Keratinocyte (primary cell): ENCODE measurements at regions not wholly inside any gene's neighbourhood (a gene's known extent, or its start where the extent isn't known, plus 50 kb on each side); places are given as distances from the start of the nearest gene placed in this dataset.

ENCODE experiments used
- DNase-seq: peaks from one replicate; pipeline ENCODE4 v3.0.0-alpha.2; 2011; ENCODE audit warnings: low read depth, missing footprints, low spot score
- FAIRE-seq: peaks from 2 replicates; lab custom pipeline; 2011; peaks lifted over from hg19 to GRCh38; lab: Jason Lieb, UNC
- H2AFZ ChIP-seq: 2 replicates; pipeline ENCODE4 v1.6.0; 2012; ENCODE audit warnings: low read length, control low read depth, inconsistent platforms; ENCODE audit not compliant: control insufficient read depth
- H3K27ac ChIP-seq: 2 replicates; pipeline ENCODE4 v1.5.1; 2011; ENCODE audit warnings: low read length; ENCODE audit not compliant: control insufficient read depth, insufficient read depth
- H3K27me3 ChIP-seq: 3 replicates; pipeline ENCODE4 v1.6.0; 2011; ENCODE audit warnings: low read length; ENCODE audit not compliant: control insufficient read depth, insufficient read depth; ENCODE audit errors: extremely low read depth
- H3K36me3 ChIP-seq, 2 experiments: 2 replicates in 1 of 2; 3 replicates in 1 of 2; pipeline ENCODE4 v1.5.1; 2011; ENCODE audit warnings: low read length in 2 of 2, mild to moderate bottlenecking in 1 of 2; ENCODE audit not compliant: control insufficient read depth in 2 of 2, insufficient read depth in 2 of 2; ENCODE audit errors: extremely low read depth in 1 of 2
- H3K4me1 ChIP-seq: 3 replicates; pipeline ENCODE4 v1.5.1; 2011; ENCODE audit warnings: low read length; ENCODE audit not compliant: control insufficient read depth, insufficient read depth; ENCODE audit errors: extremely low read depth
- H3K4me2 ChIP-seq: 3 replicates; pipeline ENCODE4 v1.6.0; 2011; ENCODE audit warnings: low read depth, low read length; ENCODE audit not compliant: control insufficient read depth, insufficient read depth; ENCODE audit errors: extremely low read depth
- H3K4me3 ChIP-seq, 3 experiments: fragments of 200-600 bp in 1 of 3; sonication (generic) in 1 of 3; 2 replicates in 2 of 3; 3 replicates in 1 of 3; pipeline ENCODE4 v1.5.1; 2011 to 2016; ENCODE audit warnings: low read length in 3 of 3, mild to moderate bottlenecking in 3 of 3, control low read depth in 2 of 3, inconsistent platforms in 1 of 3, low read depth in 1 of 3, mixed read lengths in 1 of 3, mixed run types in 1 of 3, moderate library complexity in 1 of 3; ENCODE audit not compliant: control insufficient read depth in 2 of 3, insufficient read depth in 2 of 3; ENCODE audit errors: extremely low read depth in 1 of 3
- H3K79me2 ChIP-seq: 2 replicates; pipeline ENCODE4 v1.6.0; 2012; ENCODE audit warnings: low read length; ENCODE audit not compliant: control insufficient read depth, insufficient read depth
- H3K9ac ChIP-seq: 3 replicates; pipeline ENCODE4 v1.6.0; 2011; ENCODE audit warnings: low read length; ENCODE audit not compliant: control insufficient read depth, insufficient read depth; ENCODE audit errors: extremely low read depth
- H3K9me1 ChIP-seq: 3 replicates; pipeline ENCODE4 v1.6.0; 2011; ENCODE audit warnings: low read length; ENCODE audit not compliant: control insufficient read depth, insufficient read depth; ENCODE audit errors: extremely low read depth
- H3K9me3 ChIP-seq: 2 replicates; pipeline ENCODE4 v1.5.1; 2012; ENCODE audit warnings: low read depth, low read length; ENCODE audit not compliant: control insufficient read depth
- H4K20me1 ChIP-seq: 3 replicates; pipeline ENCODE4 v1.6.0; 2011; ENCODE audit warnings: low read length; ENCODE audit not compliant: control insufficient read depth, insufficient read depth; ENCODE audit errors: extremely low read depth
- EZH2 ChIP-seq: IDR thresholded peaks from one replicate; pipeline ENCODE4 v1.6.1; 2012; ENCODE audit warnings: inconsistent platforms, mild to moderate bottlenecking, low read length, moderate library complexity
- dilution Hi-C: fragments of 300-500 bp; cut with MboI; formaldehyde crosslinking; loops from one replicate; pipeline ENCODE4 v1.7.0; 2020; ENCODE audit warnings: low sequenced_read_pairs; ENCODE audit not compliant: extremely low pct_ligation_motif_present
- TF ChIP-seq, protein P1 (sequence below), 3 experiments: IDR thresholded peaks in 1 of 3; conservative IDR thresholded peaks in 1 of 3; optimal IDR thresholded peaks in 1 of 3; 2 replicates in 2 of 3; 3 replicates in 1 of 3; pipeline versions ENCODE3 to v1.5.1; 2011; ENCODE audit warnings: low read length in 3 of 3, mild to moderate bottlenecking in 3 of 3, moderate library complexity in 2 of 3, control low read depth in 1 of 3, inconsistent platforms in 1 of 3; ENCODE audit not compliant: insufficient read depth in 2 of 3; ENCODE audit errors: extremely low read depth in 1 of 3

DNA sequence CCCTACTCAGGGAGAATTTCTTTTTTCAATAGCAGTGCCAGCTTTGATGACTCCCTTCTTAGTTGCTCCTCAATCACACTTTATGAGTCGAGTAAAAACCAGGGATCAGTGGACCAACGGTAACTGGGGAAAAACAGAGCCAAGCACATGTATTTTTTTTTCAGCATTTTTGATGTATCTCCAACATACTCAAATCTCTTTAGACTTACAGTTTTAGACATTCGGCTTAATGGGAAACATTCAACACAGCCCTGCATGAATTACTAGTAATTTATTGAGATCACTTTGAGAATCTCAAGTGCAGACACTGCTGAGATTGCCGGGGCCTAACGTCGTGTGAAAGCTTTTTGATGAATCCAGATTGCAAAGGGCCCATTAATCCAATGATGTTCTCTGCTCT lies 306.7 kb downstream of the NUAK1 start:
- no peak for TF ChIP-seq EZH2
- TF ChIP-seq, protein P1, sequence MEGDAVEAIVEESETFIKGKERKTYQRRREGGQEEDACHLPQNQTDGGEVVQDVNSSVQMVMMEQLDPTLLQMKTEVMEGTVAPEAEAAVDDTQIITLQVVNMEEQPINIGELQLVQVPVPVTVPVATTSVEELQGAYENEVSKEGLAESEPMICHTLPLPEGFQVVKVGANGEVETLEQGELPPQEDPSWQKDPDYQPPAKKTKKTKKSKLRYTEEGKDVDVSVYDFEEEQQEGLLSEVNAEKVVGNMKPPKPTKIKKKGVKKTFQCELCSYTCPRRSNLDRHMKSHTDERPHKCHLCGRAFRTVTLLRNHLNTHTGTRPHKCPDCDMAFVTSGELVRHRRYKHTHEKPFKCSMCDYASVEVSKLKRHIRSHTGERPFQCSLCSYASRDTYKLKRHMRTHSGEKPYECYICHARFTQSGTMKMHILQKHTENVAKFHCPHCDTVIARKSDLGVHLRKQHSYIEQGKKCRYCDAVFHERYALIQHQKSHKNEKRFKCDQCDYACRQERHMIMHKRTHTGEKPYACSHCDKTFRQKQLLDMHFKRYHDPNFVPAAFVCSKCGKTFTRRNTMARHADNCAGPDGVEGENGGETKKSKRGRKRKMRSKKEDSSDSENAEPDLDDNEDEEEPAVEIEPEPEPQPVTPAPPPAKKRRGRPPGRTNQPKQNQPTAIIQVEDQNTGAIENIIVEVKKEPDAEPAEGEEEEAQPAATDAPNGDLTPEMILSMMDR (optimal IDR thresholded peaks at IDR 0.05 in 1 of 3, IDR thresholded peaks at IDR 0.05 in 1 of 3, conservative IDR thresholded peaks at IDR 0.05 in 1 of 3; ENCODE audit: extremely low read depth in 1 of 3, insufficient read depth in 2 of 3, low read length in 3 of 3): no peak
- FAIRE-seq (no peak), DNase-seq (no peak)
- dilution Hi-C loops: no loop called here
- Histone ChIP-seq H3K4me3 (no peak overlapping the region), H3K4me2 (no peak overlapping the region), H3K27me3 (no peaks in the 10 kb centered on the region), H3K27ac (no peak overlapping the region), H3K4me1 (peaks cover 5% of the 10 kb centered on the region), H3K36me3 (no peaks in the 10 kb centered on the region), H3K9me1 (no peaks in the 10 kb centered on the region), H2AFZ (no peak overlapping the region), H4K20me1 (no peaks in the 10 kb centered on the region), H3K9me3 (no peaks in the 10 kb centered on the region), H3K9ac (no peak overlapping the region), H3K79me2 (no peaks in the 10 kb centered on the region)

DNA sequence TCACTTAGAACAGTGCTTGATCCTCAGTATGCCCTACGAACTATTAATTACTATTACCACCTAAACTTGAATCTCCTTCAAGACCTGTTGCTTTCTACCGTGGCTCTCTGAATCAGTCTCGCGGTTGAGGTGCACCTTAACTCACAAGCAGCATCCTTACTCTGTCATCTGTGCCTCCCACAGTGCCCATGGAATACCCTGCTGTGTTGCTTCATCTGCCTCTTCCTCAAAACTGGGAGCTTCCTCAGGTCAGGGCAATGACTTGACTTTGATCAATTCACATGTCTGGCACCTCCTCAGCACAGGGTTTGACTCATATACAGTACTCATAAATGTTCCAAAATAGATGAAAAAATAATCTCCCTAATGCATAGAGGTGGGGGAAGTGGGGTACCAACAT lies 305.9 kb downstream of the NUAK1 start:
- Histone ChIP-seq H3K4me2 (no peak overlapping the region), H3K27ac (no peak overlapping the region), H3K27me3 (no peaks in the 10 kb centered on the region), H3K9me3 (no peaks in the 10 kb centered on the region), H3K9me1 (no peaks in the 10 kb centered on the region), H3K9ac (no peak overlapping the region), H2AFZ (no peak overlapping the region), H3K4me1 (peaks cover 5% of the 10 kb centered on the region), H4K20me1 (no peaks in the 10 kb centered on the region), H3K36me3 (no peaks in the 10 kb centered on the region), H3K79me2 (no peaks in the 10 kb centered on the region), H3K4me3 (no peak overlapping the region)
- DNase-seq (no peak), FAIRE-seq (no peak)
- TF ChIP-seq, protein P1 (optimal IDR thresholded peaks at IDR 0.05 in 1 of 3, IDR thresholded peaks at IDR 0.05 in 1 of 3, conservative IDR thresholded peaks at IDR 0.05 in 1 of 3; ENCODE audit: extremely low read depth in 1 of 3, insufficient read depth in 2 of 3, low read length in 3 of 3): no peak
- dilution Hi-C loops: no loop called here
